GM19468 (cell line): ENCODE measurements at regions not wholly inside any gene's neighbourhood (a gene's known extent, or its start where the extent isn't known, plus 50 kb on each side); places are given as distances from the start of the nearest gene placed in this dataset.
A peak's percentile ranks its signal among the peaks of the same experiment; 100 is the strongest.

Experiments
- ATAC-seq: cut with Tn5 transposase; IDR thresholded peaks from one replicate; pipeline ENCODE4 v1.9.1; 2021; ENCODE audit warnings: mild to moderate bottlenecking, moderate library complexity, moderate number of reproducible peaks; ENCODE audit not compliant: unreplicated experiment; ENCODE audit errors: extremely low read depth

GRCh38 chr3:14304101-14305045 is 98.0 kb upstream of the SLC6A6 start:
- no peak for ATAC-seq

GRCh38 chr3:14305324-14305723 is 97.1 kb upstream of the SLC6A6 start:
- ATAC-seq: no peak

- no peak for ATAC-seq
Observed at GRCh38 chr3:14306142-14306541, 96.3 kb upstream of the SLC6A6 start.

GRCh38 chr3:14307656-14308302 is 94.6 kb upstream of the SLC6A6 start:
- ATAC-seq: no peak

GRCh38 chr3:14311729-14312128 is 90.7 kb upstream of the SLC6A6 start:
- ATAC-seq: no peak

GRCh38 chr3:14312375-14312774 is 90.0 kb upstream of the SLC6A6 start:
- ATAC-seq: no peak

- no peak for ATAC-seq
Observed at GRCh38 chr3:14317057-14317553, 85.3 kb upstream of the SLC6A6 start.

- no peak for ATAC-seq
Observed at GRCh38 chr3:14318646-14319045, 83.8 kb upstream of the SLC6A6 start.

- ATAC-seq: peak; percentile 68
Observed at GRCh38 chr3:14319654-14320182, 82.7 kb upstream of the SLC6A6 start.

- no peak for ATAC-seq
Observed at GRCh38 chr3:14320219-14320618, 82.2 kb upstream of the SLC6A6 start.

- ATAC-seq: no peak
Observed at GRCh38 chr3:14322001-14322400, 80.4 kb upstream of the SLC6A6 start.

GRCh38 chr3:14322667-14323295 is 79.6 kb upstream of the SLC6A6 start:
- no peak for ATAC-seq

- no peak for ATAC-seq
Observed at GRCh38 chr3:14323401-14324223, 78.8 kb upstream of the SLC6A6 start.

- no peak for ATAC-seq
Observed at GRCh38 chr3:14324224-14324944, 78.0 kb upstream of the SLC6A6 start.

- ATAC-seq: no peak
Observed at GRCh38 chr3:14328422-14328821, 74.0 kb upstream of the SLC6A6 start.

- ATAC-seq: no peak
Observed at GRCh38 chr3:14329116-14329830, 73.1 kb upstream of the SLC6A6 start.

GRCh38 chr3:14329842-14330241 is 72.6 kb upstream of the SLC6A6 start:
- ATAC-seq: no peak

GRCh38 chr3:14330508-14330907 is 71.9 kb upstream of the SLC6A6 start:
- no peak for ATAC-seq

- no peak for ATAC-seq
Observed at GRCh38 chr3:14331251-14331650, 71.2 kb upstream of the SLC6A6 start.
